ENCODE measurements at regions not wholly inside any gene's neighbourhood (a gene's known extent, or its start where the extent isn't known, plus 50 kb on each side); places are given as distances from the start of the nearest gene placed in this dataset.
"Not testable (repeated sequence)": the region's sequence is repeated elsewhere in the genome, so short reads cannot be mapped to it uniquely, and the experiment has no call there.

GRCh38 chr5:163259495-163259894 lies 177.9 kb upstream of the CCNG1 start:
- no peak for TF ChIP-seq CTCF (IDR thresholded peaks at IDR 0.05; ENCODE audit: insufficient read depth, low read length)
- no peak overlapping the region for H3K4me3 ChIP-seq (ENCODE audit: low read depth, low read length)
- no peak for DNase-seq (ENCODE audit: low read depth)

- no peak overlapping the region for H3K4me3 ChIP-seq (ENCODE audit: low read depth, low read length)
- TF ChIP-seq CTCF (IDR thresholded peaks at IDR 0.05; ENCODE audit: insufficient read depth, low read length): no peak
- no peak for DNase-seq (ENCODE audit: low read depth)
These were observed 176.9 kb upstream of the CCNG1 start for GRCh38 chr5:163260471-163260870.

GRCh38 chr5:163260961-163261360 lies 176.4 kb upstream of the CCNG1 start:
- no peak for TF ChIP-seq CTCF (IDR thresholded peaks at IDR 0.05; ENCODE audit: insufficient read depth, low read length)
- no peak overlapping the region for H3K4me3 ChIP-seq (ENCODE audit: low read depth, low read length)
- no peak for DNase-seq (ENCODE audit: low read depth)

GRCh38 chr5:163261647-163262269 lies 175.6 kb upstream of the CCNG1 start:
- no peak for TF ChIP-seq CTCF (IDR thresholded peaks at IDR 0.05; ENCODE audit: insufficient read depth, low read length)
- no peak overlapping the region for H3K4me3 ChIP-seq (ENCODE audit: low read depth, low read length)
- no peak for DNase-seq (ENCODE audit: low read depth)

GRCh38 chr5:163266249-163266648 lies 171.1 kb upstream of the CCNG1 start:
- DNase-seq (ENCODE audit: low read depth); H3K4me3 ChIP-seq (ENCODE audit: low read depth, low read length): not testable (repeated sequence)

- H3K4me3 ChIP-seq (ENCODE audit: low read depth, low read length): no peak overlapping the region
- no peak for TF ChIP-seq CTCF (IDR thresholded peaks at IDR 0.05; ENCODE audit: insufficient read depth, low read length)
- DNase-seq (ENCODE audit: low read depth): peak; percentile 2
These were observed 167.8 kb upstream of the CCNG1 start for GRCh38 chr5:163269624-163270023.

GRCh38 chr5:163276466-163276865 lies 160.9 kb upstream of the CCNG1 start:
- no peak for DNase-seq (ENCODE audit: low read depth)
- no peak overlapping the region for H3K4me3 ChIP-seq (ENCODE audit: low read depth, low read length)
- no peak for TF ChIP-seq CTCF (IDR thresholded peaks at IDR 0.05; ENCODE audit: insufficient read depth, low read length)

GRCh38 chr5:163280897-163281296 lies 156.5 kb upstream of the CCNG1 start:
- H3K4me3 ChIP-seq (ENCODE audit: low read depth, low read length); DNase-seq (ENCODE audit: low read depth): not testable (repeated sequence)
